Spinal cord (tissue), 9 donors: ENCODE measurements at regions not wholly inside any gene's neighbourhood (a gene's known extent, or its start where the extent isn't known, plus 50 kb on each side); places are given as distances from the start of the nearest gene placed in this dataset.

ENCODE experiments used
- DNase-seq, 6 donors: peaks; one replicate each; pipeline versions ENCODE4 v3.0.0 to v3.0.0-alpha.2; 2013 to 2015; ENCODE audit warnings: low spot score in 6 of 6, low read depth in 4 of 6
- H3K27ac ChIP-seq: one replicate; pipeline ENCODE4 v1.5.1; 2013; ENCODE audit warnings: low read depth, low read length, control low read depth
- H3K27me3 ChIP-seq: one replicate; pipeline ENCODE4 v1.6.1; 2013; ENCODE audit warnings: low read length; ENCODE audit not compliant: control insufficient read depth, insufficient read depth
- H3K36me3 ChIP-seq: one replicate; pipeline ENCODE4 v1.6.1; 2013; ENCODE audit warnings: low read length; ENCODE audit not compliant: control insufficient read depth, insufficient read depth
- H3K4me1 ChIP-seq: one replicate; pipeline ENCODE4 v1.6.1; 2013; ENCODE audit warnings: low read length; ENCODE audit not compliant: control insufficient read depth, insufficient read depth
- H3K4me3 ChIP-seq: one replicate; pipeline ENCODE4 v1.5.1; 2013; ENCODE audit warnings: low read depth, low read length, control low read depth
- H3K9me3 ChIP-seq: one replicate; pipeline ENCODE4 v1.6.1; 2013; ENCODE audit warnings: low read length; ENCODE audit not compliant: control insufficient read depth, insufficient read depth
- WGBS: methylation state at CpG from one replicate; pipeline ENCODE4 v1.1.5; 2013; ENCODE audit warnings: missing lambda C conversion rate; ENCODE audit not compliant: insufficient coverage; 5-methylcytosine and 5-hydroxymethylcytosine counted together
- donor health status: healthy.

- Histone ChIP-seq H3K27me3 (no peaks in the 10 kb centered on the region), H3K27ac (no peak overlapping the region), H3K9me3 (no peaks in the 10 kb centered on the region), H3K4me1 (no peaks in the 10 kb centered on the region), H3K36me3 (no peaks in the 10 kb centered on the region), H3K4me3 (no peak overlapping the region)
- DNase-seq: no peak
- no CpG with 5 or more reads among the region's 2 CpGs for WGBS
Observed at GRCh38 chr5:147050172-147050571, 171.6 kb upstream of the PPP2R2B start.

GRCh38 chr5:147051193-147051592 lies 172.6 kb upstream of the PPP2R2B start:
- WGBS: 90% methylated on average over 3 of the region's 5 CpGs
- H3K27me3 ChIP-seq: no peaks in the 10 kb centered on the region
- H3K27ac ChIP-seq: no peak overlapping the region
- DNase-seq: no peak
- no peaks in the 10 kb centered on the region for H3K36me3 ChIP-seq
- H3K4me3 ChIP-seq: no peak overlapping the region
- no peaks in the 10 kb centered on the region for H3K9me3 ChIP-seq
- H3K4me1 ChIP-seq: no peaks in the 10 kb centered on the region

GRCh38 chr5:147052519-147052918 lies 174.0 kb upstream of the PPP2R2B start:
- 100% methylated on average over 2 of the region's 4 CpGs for WGBS
- H3K27ac ChIP-seq: no peak overlapping the region
- H3K9me3 ChIP-seq: no peaks in the 10 kb centered on the region
- no peaks in the 10 kb centered on the region for H3K27me3 ChIP-seq
- H3K36me3 ChIP-seq: no peaks in the 10 kb centered on the region
- no peak for DNase-seq
- no peaks in the 10 kb centered on the region for H3K4me1 ChIP-seq
- H3K4me3 ChIP-seq: no peak overlapping the region

GRCh38 chr5:147055089-147055826 lies 176.7 kb upstream of the PPP2R2B start:
- H3K4me1 ChIP-seq: no peaks in the 10 kb centered on the region
- peak overlapping the region; percentile 65 for H3K27ac ChIP-seq
- no peaks in the 10 kb centered on the region for H3K36me3 ChIP-seq
- H3K4me3 ChIP-seq: peak overlapping the region; percentile 22
- H3K9me3 ChIP-seq: no peaks in the 10 kb centered on the region
- no peaks in the 10 kb centered on the region for H3K27me3 ChIP-seq
- WGBS: 36% methylated on average over 2 of the region's 5 CpGs
- DNase-seq: peak in 3 of 6 donors; percentile 21 to 80 (median 47)

- H3K4me1 ChIP-seq: no peaks in the 10 kb centered on the region
- H3K27me3 ChIP-seq: no peaks in the 10 kb centered on the region
- 7% methylated on average over 6 of the region's 9 CpGs for WGBS
- H3K9me3 ChIP-seq: no peaks in the 10 kb centered on the region
- peak in 3 of 6 donors; percentile 42 to 91 (median 70) for DNase-seq
- H3K4me3 ChIP-seq: peak overlapping the region; percentile 22
- H3K27ac ChIP-seq: peak overlapping the region; percentile 65
- H3K36me3 ChIP-seq: no peaks in the 10 kb centered on the region
Observed at GRCh38 chr5:147055850-147056566, 177.5 kb upstream of the PPP2R2B start.

GRCh38 chr5:147057051-147057450 lies 177.8 kb upstream of the STK32A start:
- WGBS: no CpG with 5 or more reads among the region's 1 CpG
- H3K4me3 ChIP-seq: no peak overlapping the region
- no peaks in the 10 kb centered on the region for H3K4me1 ChIP-seq
- H3K9me3 ChIP-seq: no peaks in the 10 kb centered on the region
- no peak for DNase-seq
- no peaks in the 10 kb centered on the region for H3K36me3 ChIP-seq
- no peaks in the 10 kb centered on the region for H3K27me3 ChIP-seq
- H3K27ac ChIP-seq: no peak overlapping the region

GRCh38 chr5:147061431-147061830 lies 173.4 kb upstream of the STK32A start:
- Histone ChIP-seq H3K4me3 (no peak overlapping the region), H3K36me3 (no peaks in the 10 kb centered on the region), H3K4me1 (no peaks in the 10 kb centered on the region), H3K27ac (no peak overlapping the region), H3K9me3 (no peaks in the 10 kb centered on the region), H3K27me3 (no peaks in the 10 kb centered on the region)
- WGBS: 60% methylated on average over 1 of the region's 4 CpGs
- DNase-seq: peak in 1 of 6 donors; percentile 31

- DNase-seq: no peak
- Histone ChIP-seq H3K27ac (no peak overlapping the region), H3K36me3 (no peaks in the 10 kb centered on the region), H3K27me3 (no peaks in the 10 kb centered on the region), H3K9me3 (no peaks in the 10 kb centered on the region), H3K4me1 (no peaks in the 10 kb centered on the region), H3K4me3 (no peak overlapping the region)
- 100% methylated on average over 1 of the region's 4 CpGs for WGBS
Observed at GRCh38 chr5:147062427-147062826, 172.4 kb upstream of the STK32A start.

- DNase-seq: no peak
- Histone ChIP-seq H3K4me3 (no peak overlapping the region), H3K27me3 (no peaks in the 10 kb centered on the region), H3K4me1 (no peaks in the 10 kb centered on the region), H3K27ac (no peak overlapping the region), H3K36me3 (no peaks in the 10 kb centered on the region), H3K9me3 (no peaks in the 10 kb centered on the region)
- WGBS: no CpG with 5 or more reads among the region's 2 CpGs
Observed at GRCh38 chr5:147063943-147064342, 170.9 kb upstream of the STK32A start.

- no peaks in the 10 kb centered on the region for H3K9me3 ChIP-seq
- 95% methylated on average over 1 of the region's 1 CpG for WGBS
- H3K4me3 ChIP-seq: no peak overlapping the region
- no peak overlapping the region for H3K27ac ChIP-seq
- H3K4me1 ChIP-seq: no peaks in the 10 kb centered on the region
- no peaks in the 10 kb centered on the region for H3K36me3 ChIP-seq
- DNase-seq: no peak
- no peaks in the 10 kb centered on the region for H3K27me3 ChIP-seq
Observed at GRCh38 chr5:147065071-147065470, 169.8 kb upstream of the STK32A start.
